H1 (cell line): ENCODE measurements at regions not wholly inside any gene's neighbourhood (a gene's known extent, or its start where the extent isn't known, plus 50 kb on each side); places are given as distances from the start of the nearest gene placed in this dataset.

ENCODE experiments used
- BRCA1 ChIP-seq: IDR thresholded peaks from 2 replicates; pipeline ENCODE4 v1.6.1; 2012; ENCODE audit warnings: low read depth, low read length, improper control_type of control experiment
- CHD7 ChIP-seq: fragments of 300-600 bp; sonication (generic); IDR thresholded peaks from 2 replicates; pipeline ENCODE4 v1.7.1; 2012; ENCODE audit warnings: low read length, moderate library complexity, mild to moderate bottlenecking, inconsistent platforms; ENCODE audit not compliant: insufficient replicate concordance
- POLR2AphosphoS5 ChIP-seq: IDR thresholded peaks from 2 replicates; pipeline ENCODE4 v1.6.1; 2011; ENCODE audit warnings: low read depth, low read length
- RAD21 ChIP-seq, 2 experiments: IDR thresholded peaks in 1 of 2; conservative IDR thresholded peaks in 1 of 2; 2 replicates each; pipeline ENCODE4 v1.6.1; 2011; ENCODE audit warnings: low read depth in 2 of 2, low read length in 2 of 2, improper control_type of control experiment in 1 of 2, inconsistent platforms in 1 of 2, mild to moderate bottlenecking in 1 of 2, moderate library complexity in 1 of 2
- ZNF274 ChIP-seq: IDR thresholded peaks from 2 replicates; pipeline ENCODE4 v1.7.0; 2012; ENCODE audit warnings: low read length, borderline replicate concordance; ENCODE audit errors: extremely low read depth

DNA sequence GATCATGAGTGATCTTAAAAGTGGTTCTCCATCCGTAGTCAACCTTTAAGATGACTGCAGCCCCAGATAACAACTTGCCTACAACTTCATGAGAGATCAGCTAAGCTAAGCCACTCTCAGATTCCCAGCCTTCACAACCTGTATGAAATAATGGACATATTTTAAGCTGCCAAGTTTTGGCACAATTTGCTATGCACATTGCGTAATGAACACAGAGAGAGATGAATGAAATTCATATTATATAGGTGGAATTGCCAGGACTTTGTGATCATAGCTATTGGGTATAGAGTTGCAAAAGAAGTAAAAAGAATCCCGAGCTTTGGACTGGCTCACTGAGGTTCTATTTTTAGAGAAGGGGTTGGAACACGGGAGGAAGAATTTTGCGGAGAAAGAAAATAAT is 59.1 kb upstream of the EGLN3 start (continued):
- TF ChIP-seq CHD7 (no peak), RAD21 (IDR thresholded peaks at IDR 0.05 in 1 of 2, conservative IDR thresholded peaks at IDR 0.05 in 1 of 2; ENCODE audit: low read depth in 2 of 2, low read length in 2 of 2) (no peak), POLR2AphosphoS5 (no peak), BRCA1 (no peak), ZNF274 (no peak)
